ENCODE measurements at regions not wholly inside any gene's neighbourhood (a gene's known extent, or its start where the extent isn't known, plus 50 kb on each side); places are given as distances from the start of the nearest gene placed in this dataset.

- TF ChIP-seq CTCF (IDR thresholded peaks at IDR 0.05) (no peak), TEAD4 (CRISPR knock-in tag; IDR thresholded peaks at IDR 0.05) (no peak), STAT6 (CRISPR knock-in tag; conservative IDR thresholded peaks at IDR 0.05; ENCODE audit: low read depth) (no peak), SP1 (CRISPR knock-in tag; conservative IDR thresholded peaks at IDR 0.05) (no peak)
These were observed 482.7 kb upstream of the NECTIN3 start for GRCh38 chr3:110588906-110589305.

Measured in WTC11 (cell line).